ENCODE measurements at regions not wholly inside any gene's neighbourhood (a gene's known extent, or its start where the extent isn't known, plus 50 kb on each side); places are given as distances from the start of the nearest gene placed in this dataset.

GRCh38 chr16:13561291-13562070, 358.5 kb upstream of the ERCC4 start:
- Histone ChIP-seq H3K36me3 (no peaks in the 10 kb centered on the region), H3K9me3 (no peaks in the 10 kb centered on the region), H3K4me1 (no peaks in the 10 kb centered on the region), H3K27me3 (no peaks in the 10 kb centered on the region), H3K27ac (no peak overlapping the region), H3K4me3 (no peak overlapping the region)
- 72 to 73% methylated on average over 10 of the region's 10 CpGs for WGBS, 2 donors
- DNase-seq (no peak), ATAC-seq (ENCODE audit: low FRiP score in 2 of 2) (no peak)
- TF ChIP-seq, protein P1, sequence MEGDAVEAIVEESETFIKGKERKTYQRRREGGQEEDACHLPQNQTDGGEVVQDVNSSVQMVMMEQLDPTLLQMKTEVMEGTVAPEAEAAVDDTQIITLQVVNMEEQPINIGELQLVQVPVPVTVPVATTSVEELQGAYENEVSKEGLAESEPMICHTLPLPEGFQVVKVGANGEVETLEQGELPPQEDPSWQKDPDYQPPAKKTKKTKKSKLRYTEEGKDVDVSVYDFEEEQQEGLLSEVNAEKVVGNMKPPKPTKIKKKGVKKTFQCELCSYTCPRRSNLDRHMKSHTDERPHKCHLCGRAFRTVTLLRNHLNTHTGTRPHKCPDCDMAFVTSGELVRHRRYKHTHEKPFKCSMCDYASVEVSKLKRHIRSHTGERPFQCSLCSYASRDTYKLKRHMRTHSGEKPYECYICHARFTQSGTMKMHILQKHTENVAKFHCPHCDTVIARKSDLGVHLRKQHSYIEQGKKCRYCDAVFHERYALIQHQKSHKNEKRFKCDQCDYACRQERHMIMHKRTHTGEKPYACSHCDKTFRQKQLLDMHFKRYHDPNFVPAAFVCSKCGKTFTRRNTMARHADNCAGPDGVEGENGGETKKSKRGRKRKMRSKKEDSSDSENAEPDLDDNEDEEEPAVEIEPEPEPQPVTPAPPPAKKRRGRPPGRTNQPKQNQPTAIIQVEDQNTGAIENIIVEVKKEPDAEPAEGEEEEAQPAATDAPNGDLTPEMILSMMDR (IDR thresholded peaks at IDR 0.05) = no peak

- no peak for ATAC-seq (ENCODE audit: low FRiP score in 2 of 2)
- no peak for DNase-seq
- TF ChIP-seq EP300 (IDR thresholded peaks at IDR 0.05) = no peak
- TF ChIP-seq, protein P1 (IDR thresholded peaks at IDR 0.05) = no peak
- TF ChIP-seq POLR2A (IDR thresholded peaks at IDR 0.05) = no peak
- TF ChIP-seq POLR2AphosphoS5 (IDR thresholded peaks at IDR 0.05) = no peak
- H3K27ac ChIP-seq = no peak overlapping the region
- no peaks in the 10 kb centered on the region for H3K4me1 ChIP-seq
- WGBS, 2 donors = 84 to 90% methylated on average over 5 of the region's 5 CpGs
- H3K9me3 ChIP-seq = no peaks in the 10 kb centered on the region
- H3K27me3 ChIP-seq = no peaks in the 10 kb centered on the region
- H3K4me3 ChIP-seq = no peak overlapping the region
- H3K36me3 ChIP-seq = no peaks in the 10 kb centered on the region
Measured at GRCh38 chr16:13568803-13569202, 351.2 kb upstream of the ERCC4 start.

GRCh38 chr16:13569986-13570385, 350.0 kb upstream of the ERCC4 start:
- Histone ChIP-seq H3K4me3 (no peak overlapping the region), H3K27me3 (no peaks in the 10 kb centered on the region), H3K4me1 (no peaks in the 10 kb centered on the region), H3K27ac (no peak overlapping the region), H3K36me3 (no peaks in the 10 kb centered on the region), H3K9me3 (no peaks in the 10 kb centered on the region)
- TF ChIP-seq, protein P1 (IDR thresholded peaks at IDR 0.05) = no peak
- TF ChIP-seq EP300 (IDR thresholded peaks at IDR 0.05) (no peak), POLR2A (IDR thresholded peaks at IDR 0.05) (no peak), POLR2AphosphoS5 (IDR thresholded peaks at IDR 0.05) (no peak)
- 83 to 84% methylated on average over 4 of the region's 4 CpGs for WGBS, 2 donors
- DNase-seq = no peak
- no peak for ATAC-seq (ENCODE audit: low FRiP score in 2 of 2)

DNA sequence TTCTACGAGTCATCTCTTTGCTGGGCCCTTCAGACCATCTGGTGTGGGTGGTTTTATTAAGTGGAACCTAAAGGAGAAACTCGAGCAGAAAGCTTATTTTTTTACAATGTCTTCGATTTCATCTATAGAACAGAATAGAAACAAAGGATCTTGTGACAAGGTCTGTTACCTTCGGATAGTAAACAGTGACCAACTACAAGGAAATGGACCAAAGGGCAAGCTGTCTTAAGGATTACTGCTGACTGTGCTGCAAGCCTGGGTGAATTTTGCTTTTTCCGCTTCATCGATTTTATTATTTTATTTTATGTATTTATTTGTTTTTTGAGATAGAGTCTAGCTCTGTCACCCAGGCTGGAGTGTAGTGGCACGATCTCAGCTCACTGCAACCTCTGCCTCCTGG, 348.9 kb upstream of the ERCC4 start:
- H3K27me3 ChIP-seq = no peaks in the 10 kb centered on the region
- H3K9me3 ChIP-seq = no peaks in the 10 kb centered on the region
- H3K4me3 ChIP-seq = no peak overlapping the region
- no peaks in the 10 kb centered on the region for H3K4me1 ChIP-seq
- 80 to 84% methylated on average over 7 of the region's 7 CpGs for WGBS, 2 donors
- TF ChIP-seq, protein P1 (IDR thresholded peaks at IDR 0.05) = no peak
- TF ChIP-seq POLR2A (IDR thresholded peaks at IDR 0.05) (no peak), POLR2AphosphoS5 (IDR thresholded peaks at IDR 0.05) (no peak), EP300 (IDR thresholded peaks at IDR 0.05) (no peak)
- no peaks in the 10 kb centered on the region for H3K36me3 ChIP-seq
- DNase-seq = no peak
- H3K27ac ChIP-seq = no peak overlapping the region
- ATAC-seq (ENCODE audit: low FRiP score in 2 of 2) = no peak

DNA sequence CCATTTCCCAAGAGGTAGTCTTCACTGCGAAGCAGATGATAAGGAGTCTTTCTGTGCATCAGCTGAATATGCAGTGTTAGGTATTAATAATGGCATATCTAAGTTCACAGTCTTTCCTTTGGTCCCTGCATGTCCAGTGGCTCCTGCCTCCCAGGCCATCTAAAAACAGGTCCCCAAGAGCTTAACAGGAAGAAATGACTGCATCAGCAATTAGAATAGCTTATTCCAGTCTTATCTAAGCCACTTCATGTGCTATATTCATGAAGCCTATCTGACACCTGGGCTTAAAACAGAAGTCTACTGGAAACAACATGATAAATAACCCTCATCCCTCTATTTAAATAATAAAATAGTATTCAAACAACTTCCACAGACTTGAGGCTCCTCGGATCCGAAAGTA, 346.1 kb upstream of the ERCC4 start:
- TF ChIP-seq POLR2AphosphoS5 (IDR thresholded peaks at IDR 0.05) (no peak), POLR2A (IDR thresholded peaks at IDR 0.05) (no peak), EP300 (IDR thresholded peaks at IDR 0.05) (no peak)
- TF ChIP-seq, protein P1 (IDR thresholded peaks at IDR 0.05) = no peak
- 76 to 83% methylated on average over 3 of the region's 3 CpGs for WGBS, 2 donors
- H3K27me3 ChIP-seq = no peaks in the 10 kb centered on the region

More for the DNA sequence above, 346.1 kb upstream of the ERCC4 start:
- no peaks in the 10 kb centered on the region for H3K4me1 ChIP-seq
- ATAC-seq (ENCODE audit: low FRiP score in 2 of 2) (no peak), DNase-seq (no peak)
- H3K9me3 ChIP-seq = no peaks in the 10 kb centered on the region
- no peaks in the 10 kb centered on the region for H3K36me3 ChIP-seq
- no peak overlapping the region for H3K27ac ChIP-seq
- no peak overlapping the region for H3K4me3 ChIP-seq

Measured in upper lobe of left lung (tissue), 6 donors.